GM23338 (cell line): ENCODE measurements at regions not wholly inside any gene's neighbourhood (a gene's known extent, or its start where the extent isn't known, plus 50 kb on each side); places are given as distances from the start of the nearest gene placed in this dataset.

Experiments
- ATAC-seq: fragments of 200-7000 bp; cut with Tn5 transposase; 3 replicates; pipeline ENCODE4 v1.9.1; 2020
- DNase-seq: peaks from one replicate; pipeline ENCODE4 v3.0.0-alpha.2; 2015; ENCODE audit warnings: low spot score
- H2AFZ ChIP-seq: fragments of 200-600 bp; sonication (generic); 2 replicates; pipeline ENCODE4 v1.8.0; 2016; ENCODE audit warnings: antibody characterized with exemption, mild to moderate bottlenecking, moderate library complexity
- H3F3A ChIP-seq: fragments of 200-600 bp; sonication (generic); replicated peaks from 2 replicates; pipeline ENCODE4 v1.8.0; 2017; ENCODE audit warnings: antibody characterized with exemption, mixed run types, low read depth
- H3K27ac ChIP-seq: fragments of 200-600 bp; sonication (generic); 2 replicates; pipeline ENCODE4 v1.6.1; 2016; ENCODE audit warnings: low read depth
- H3K27me3 ChIP-seq: fragments of 200-600 bp; sonication (generic); 2 replicates; pipeline ENCODE4 v1.8.0; 2016; ENCODE audit warnings: mild to moderate bottlenecking, mixed run types, moderate library complexity; ENCODE audit not compliant: insufficient read depth
- H3K36me3 ChIP-seq: fragments of 200-600 bp; sonication (generic); 2 replicates; pipeline ENCODE4 v1.8.0; 2016; ENCODE audit warnings: mild to moderate bottlenecking; ENCODE audit not compliant: insufficient read depth
- H3K4me1 ChIP-seq: fragments of 200-600 bp; sonication (generic); 2 replicates; pipeline ENCODE4 v1.8.0; 2016; ENCODE audit warnings: mild to moderate bottlenecking, moderate library complexity; ENCODE audit not compliant: insufficient read depth
- H3K4me2 ChIP-seq: fragments of 200-600 bp; sonication (generic); 2 replicates; pipeline ENCODE4 v1.7.1; 2017; ENCODE audit warnings: mixed run types
- H3K4me3 ChIP-seq: fragments of 200-600 bp; sonication (generic); 2 replicates; pipeline ENCODE4 v1.6.1; 2016; ENCODE audit warnings: mixed run types
- H3K79me2 ChIP-seq: fragments of 200-600 bp; sonication (generic); replicated peaks from 2 replicates; pipeline ENCODE4 v1.8.0; 2017; ENCODE audit warnings: mild to moderate bottlenecking; ENCODE audit not compliant: insufficient read depth
- H3K9me2 ChIP-seq: fragments of 200-600 bp; sonication (generic); 2 replicates; pipeline ENCODE4 v1.8.0; 2017; ENCODE audit not compliant: insufficient read depth
- H4K20me1 ChIP-seq: fragments of 200-600 bp; sonication (generic); replicated peaks from 2 replicates; pipeline ENCODE4 v1.8.0; 2017; ENCODE audit warnings: mild to moderate bottlenecking; ENCODE audit not compliant: insufficient read depth
- H3K27ac Mint-ChIP-seq: 2 replicates; pipeline ENCODE4 v1.8.0; 2020; ENCODE audit warnings: inconsistent platforms, mild to moderate bottlenecking, moderate library complexity, mixed read lengths
- H3K27me3 Mint-ChIP-seq: 3 replicates; pipeline ENCODE4 v1.8.0; 2022; ENCODE audit warnings: low read depth, mild to moderate bottlenecking, moderate library complexity, mixed read lengths, inconsistent platforms; ENCODE audit not compliant: insufficient read depth, poor library complexity
- H3K36me3 Mint-ChIP-seq: 3 replicates; pipeline ENCODE4 v1.8.0; 2021; ENCODE audit warnings: low read depth, mild to moderate bottlenecking, inconsistent platforms, moderate library complexity, mixed read lengths
- H3K4me1 Mint-ChIP-seq: 3 replicates; pipeline ENCODE4 v1.8.0; 2020; ENCODE audit warnings: mild to moderate bottlenecking, inconsistent platforms, mixed read lengths
- H3K4me3 Mint-ChIP-seq: 3 replicates; pipeline ENCODE4 v1.8.0; 2021; ENCODE audit warnings: moderate library complexity, mild to moderate bottlenecking, inconsistent platforms, mixed read lengths
- H3K9me3 Mint-ChIP-seq: 3 replicates; pipeline ENCODE4 v1.8.0; 2020; ENCODE audit warnings: moderate library complexity, mild to moderate bottlenecking, inconsistent platforms, mixed read lengths
- CREB1 ChIP-seq: fragments of 250-450 bp; sonication (Bioruptor Pico); IDR thresholded peaks from 2 replicates; pipeline ENCODE4 v1.5.0; 2020; ENCODE audit warnings: low read depth, mild to moderate bottlenecking, moderate library complexity
- EZH2 ChIP-seq: fragments of 200-600 bp; sonication (generic); IDR thresholded peaks from one replicate; pipeline ENCODE4 v1.8.0; 2017; ENCODE audit warnings: antibody characterized with exemption, mild to moderate bottlenecking, low read depth; ENCODE audit not compliant: unreplicated experiment
- EZH2phosphoT487 ChIP-seq: fragments of 200-600 bp; sonication (generic); IDR thresholded peaks from one replicate; pipeline ENCODE4 v1.8.1; 2018; ENCODE audit warnings: antibody characterized with exemption; ENCODE audit not compliant: unreplicated experiment
- JUNB ChIP-seq: IDR thresholded peaks from one replicate; pipeline ENCODE4 v1.6.1; 2016; ENCODE audit warnings: antibody characterized with exemption; ENCODE audit not compliant: unreplicated experiment
- NANOG ChIP-seq: IDR thresholded peaks from 2 replicates; pipeline ENCODE4 v1.6.1; 2016; ENCODE audit warnings: antibody characterized with exemption, borderline replicate concordance
- ZNF331 ChIP-seq: fragments of 250-450 bp; sonication (Bioruptor Pico); IDR thresholded peaks from 2 replicates; pipeline ENCODE4 v1.5.0; 2020; ENCODE audit warnings: low read depth, mild to moderate bottlenecking, moderate library complexity
- TF ChIP-seq, protein P1 (sequence below), 2 experiments: fragments of 200-600 bp in 1 of 2; sonication (generic) in 1 of 2; conservative IDR thresholded peaks; 2 replicates each; pipeline versions ENCODE4 v1.5.1 to v1.6.1; 2016 to 2017; ENCODE audit warnings: antibody characterized with exemption in 2 of 2, low read depth in 2 of 2, mild to moderate bottlenecking in 2 of 2, moderate library complexity in 1 of 2
- TF ChIP-seq, protein P2 (sequence below): IDR thresholded peaks from one replicate; pipeline ENCODE4 v1.6.1; 2018; ENCODE audit warnings: antibody characterized with exemption; ENCODE audit not compliant: unreplicated experiment
- TF ChIP-seq, protein P3 (sequence below): IDR thresholded peaks from 2 replicates; pipeline ENCODE4 v1.6.1; 2016; ENCODE audit warnings: antibody characterized with exemption
- TF ChIP-seq, protein P4 (sequence below): fragments of 250-450 bp; sonication (Bioruptor Pico); IDR thresholded peaks from 2 replicates; pipeline ENCODE4 v1.5.0; 2020; ENCODE audit warnings: mild to moderate bottlenecking, moderate library complexity

DNA sequence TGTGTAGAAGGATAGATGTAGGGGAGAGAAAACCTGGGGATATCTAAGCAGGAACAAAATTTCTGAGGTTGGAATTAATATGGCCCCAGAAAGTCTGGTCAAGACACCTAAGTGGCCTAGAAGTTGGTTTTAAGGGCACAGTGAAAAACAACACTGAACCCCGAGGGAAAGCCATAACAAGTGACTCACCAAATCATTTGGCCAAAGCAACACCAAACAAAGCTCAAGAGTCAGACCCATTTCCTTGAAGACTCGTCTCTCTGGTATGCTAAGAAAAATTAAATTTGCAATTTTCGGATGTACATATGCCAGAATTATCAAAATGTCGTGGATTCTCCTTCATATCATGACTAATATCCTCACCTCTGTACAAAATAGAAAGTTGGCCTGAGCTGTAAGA lies 162.9 kb downstream of the SMIM20 start:
- no peak for ATAC-seq
- H3K4me3 Mint-ChIP-seq = no peak overlapping the region

More for the DNA sequence above, 162.9 kb downstream of the SMIM20 start:
- no peak overlapping the region for H3K27ac ChIP-seq
- H3F3A ChIP-seq = no peaks in the 10 kb centered on the region
- peaks cover 5% of the 10 kb centered on the region; the same call in 2 of the 3 replicates for H3K4me1 Mint-ChIP-seq
- H3K27ac Mint-ChIP-seq = no peak overlapping the region
- DNase-seq = no peak
- no peaks in the 10 kb centered on the region for H3K36me3 ChIP-seq
- no peak overlapping the region for H3K4me2 ChIP-seq
- no peak overlapping the region for H2AFZ ChIP-seq
- TF ChIP-seq ZNF331 (CRISPR knock-in tag) (no peak), EZH2phosphoT487 (no peak), NANOG (no peak), EZH2 (no peak), JUNB (no peak), CREB1 (no peak)
- TF ChIP-seq, protein P1, sequence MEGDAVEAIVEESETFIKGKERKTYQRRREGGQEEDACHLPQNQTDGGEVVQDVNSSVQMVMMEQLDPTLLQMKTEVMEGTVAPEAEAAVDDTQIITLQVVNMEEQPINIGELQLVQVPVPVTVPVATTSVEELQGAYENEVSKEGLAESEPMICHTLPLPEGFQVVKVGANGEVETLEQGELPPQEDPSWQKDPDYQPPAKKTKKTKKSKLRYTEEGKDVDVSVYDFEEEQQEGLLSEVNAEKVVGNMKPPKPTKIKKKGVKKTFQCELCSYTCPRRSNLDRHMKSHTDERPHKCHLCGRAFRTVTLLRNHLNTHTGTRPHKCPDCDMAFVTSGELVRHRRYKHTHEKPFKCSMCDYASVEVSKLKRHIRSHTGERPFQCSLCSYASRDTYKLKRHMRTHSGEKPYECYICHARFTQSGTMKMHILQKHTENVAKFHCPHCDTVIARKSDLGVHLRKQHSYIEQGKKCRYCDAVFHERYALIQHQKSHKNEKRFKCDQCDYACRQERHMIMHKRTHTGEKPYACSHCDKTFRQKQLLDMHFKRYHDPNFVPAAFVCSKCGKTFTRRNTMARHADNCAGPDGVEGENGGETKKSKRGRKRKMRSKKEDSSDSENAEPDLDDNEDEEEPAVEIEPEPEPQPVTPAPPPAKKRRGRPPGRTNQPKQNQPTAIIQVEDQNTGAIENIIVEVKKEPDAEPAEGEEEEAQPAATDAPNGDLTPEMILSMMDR (conservative IDR thresholded peaks at IDR 0.05; ENCODE audit: low read depth in 2 of 2) = no peak
- TF ChIP-seq, protein P2, sequence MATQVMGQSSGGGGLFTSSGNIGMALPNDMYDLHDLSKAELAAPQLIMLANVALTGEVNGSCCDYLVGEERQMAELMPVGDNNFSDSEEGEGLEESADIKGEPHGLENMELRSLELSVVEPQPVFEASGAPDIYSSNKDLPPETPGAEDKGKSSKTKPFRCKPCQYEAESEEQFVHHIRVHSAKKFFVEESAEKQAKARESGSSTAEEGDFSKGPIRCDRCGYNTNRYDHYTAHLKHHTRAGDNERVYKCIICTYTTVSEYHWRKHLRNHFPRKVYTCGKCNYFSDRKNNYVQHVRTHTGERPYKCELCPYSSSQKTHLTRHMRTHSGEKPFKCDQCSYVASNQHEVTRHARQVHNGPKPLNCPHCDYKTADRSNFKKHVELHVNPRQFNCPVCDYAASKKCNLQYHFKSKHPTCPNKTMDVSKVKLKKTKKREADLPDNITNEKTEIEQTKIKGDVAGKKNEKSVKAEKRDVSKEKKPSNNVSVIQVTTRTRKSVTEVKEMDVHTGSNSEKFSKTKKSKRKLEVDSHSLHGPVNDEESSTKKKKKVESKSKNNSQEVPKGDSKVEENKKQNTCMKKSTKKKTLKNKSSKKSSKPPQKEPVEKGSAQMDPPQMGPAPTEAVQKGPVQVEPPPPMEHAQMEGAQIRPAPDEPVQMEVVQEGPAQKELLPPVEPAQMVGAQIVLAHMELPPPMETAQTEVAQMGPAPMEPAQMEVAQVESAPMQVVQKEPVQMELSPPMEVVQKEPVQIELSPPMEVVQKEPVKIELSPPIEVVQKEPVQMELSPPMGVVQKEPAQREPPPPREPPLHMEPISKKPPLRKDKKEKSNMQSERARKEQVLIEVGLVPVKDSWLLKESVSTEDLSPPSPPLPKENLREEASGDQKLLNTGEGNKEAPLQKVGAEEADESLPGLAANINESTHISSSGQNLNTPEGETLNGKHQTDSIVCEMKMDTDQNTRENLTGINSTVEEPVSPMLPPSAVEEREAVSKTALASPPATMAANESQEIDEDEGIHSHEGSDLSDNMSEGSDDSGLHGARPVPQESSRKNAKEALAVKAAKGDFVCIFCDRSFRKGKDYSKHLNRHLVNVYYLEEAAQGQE = no peak
- TF ChIP-seq, protein P3, sequence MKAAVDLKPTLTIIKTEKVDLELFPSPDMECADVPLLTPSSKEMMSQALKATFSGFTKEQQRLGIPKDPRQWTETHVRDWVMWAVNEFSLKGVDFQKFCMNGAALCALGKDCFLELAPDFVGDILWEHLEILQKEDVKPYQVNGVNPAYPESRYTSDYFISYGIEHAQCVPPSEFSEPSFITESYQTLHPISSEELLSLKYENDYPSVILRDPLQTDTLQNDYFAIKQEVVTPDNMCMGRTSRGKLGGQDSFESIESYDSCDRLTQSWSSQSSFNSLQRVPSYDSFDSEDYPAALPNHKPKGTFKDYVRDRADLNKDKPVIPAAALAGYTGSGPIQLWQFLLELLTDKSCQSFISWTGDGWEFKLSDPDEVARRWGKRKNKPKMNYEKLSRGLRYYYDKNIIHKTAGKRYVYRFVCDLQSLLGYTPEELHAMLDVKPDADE = no peak
- TF ChIP-seq, protein P4, sequence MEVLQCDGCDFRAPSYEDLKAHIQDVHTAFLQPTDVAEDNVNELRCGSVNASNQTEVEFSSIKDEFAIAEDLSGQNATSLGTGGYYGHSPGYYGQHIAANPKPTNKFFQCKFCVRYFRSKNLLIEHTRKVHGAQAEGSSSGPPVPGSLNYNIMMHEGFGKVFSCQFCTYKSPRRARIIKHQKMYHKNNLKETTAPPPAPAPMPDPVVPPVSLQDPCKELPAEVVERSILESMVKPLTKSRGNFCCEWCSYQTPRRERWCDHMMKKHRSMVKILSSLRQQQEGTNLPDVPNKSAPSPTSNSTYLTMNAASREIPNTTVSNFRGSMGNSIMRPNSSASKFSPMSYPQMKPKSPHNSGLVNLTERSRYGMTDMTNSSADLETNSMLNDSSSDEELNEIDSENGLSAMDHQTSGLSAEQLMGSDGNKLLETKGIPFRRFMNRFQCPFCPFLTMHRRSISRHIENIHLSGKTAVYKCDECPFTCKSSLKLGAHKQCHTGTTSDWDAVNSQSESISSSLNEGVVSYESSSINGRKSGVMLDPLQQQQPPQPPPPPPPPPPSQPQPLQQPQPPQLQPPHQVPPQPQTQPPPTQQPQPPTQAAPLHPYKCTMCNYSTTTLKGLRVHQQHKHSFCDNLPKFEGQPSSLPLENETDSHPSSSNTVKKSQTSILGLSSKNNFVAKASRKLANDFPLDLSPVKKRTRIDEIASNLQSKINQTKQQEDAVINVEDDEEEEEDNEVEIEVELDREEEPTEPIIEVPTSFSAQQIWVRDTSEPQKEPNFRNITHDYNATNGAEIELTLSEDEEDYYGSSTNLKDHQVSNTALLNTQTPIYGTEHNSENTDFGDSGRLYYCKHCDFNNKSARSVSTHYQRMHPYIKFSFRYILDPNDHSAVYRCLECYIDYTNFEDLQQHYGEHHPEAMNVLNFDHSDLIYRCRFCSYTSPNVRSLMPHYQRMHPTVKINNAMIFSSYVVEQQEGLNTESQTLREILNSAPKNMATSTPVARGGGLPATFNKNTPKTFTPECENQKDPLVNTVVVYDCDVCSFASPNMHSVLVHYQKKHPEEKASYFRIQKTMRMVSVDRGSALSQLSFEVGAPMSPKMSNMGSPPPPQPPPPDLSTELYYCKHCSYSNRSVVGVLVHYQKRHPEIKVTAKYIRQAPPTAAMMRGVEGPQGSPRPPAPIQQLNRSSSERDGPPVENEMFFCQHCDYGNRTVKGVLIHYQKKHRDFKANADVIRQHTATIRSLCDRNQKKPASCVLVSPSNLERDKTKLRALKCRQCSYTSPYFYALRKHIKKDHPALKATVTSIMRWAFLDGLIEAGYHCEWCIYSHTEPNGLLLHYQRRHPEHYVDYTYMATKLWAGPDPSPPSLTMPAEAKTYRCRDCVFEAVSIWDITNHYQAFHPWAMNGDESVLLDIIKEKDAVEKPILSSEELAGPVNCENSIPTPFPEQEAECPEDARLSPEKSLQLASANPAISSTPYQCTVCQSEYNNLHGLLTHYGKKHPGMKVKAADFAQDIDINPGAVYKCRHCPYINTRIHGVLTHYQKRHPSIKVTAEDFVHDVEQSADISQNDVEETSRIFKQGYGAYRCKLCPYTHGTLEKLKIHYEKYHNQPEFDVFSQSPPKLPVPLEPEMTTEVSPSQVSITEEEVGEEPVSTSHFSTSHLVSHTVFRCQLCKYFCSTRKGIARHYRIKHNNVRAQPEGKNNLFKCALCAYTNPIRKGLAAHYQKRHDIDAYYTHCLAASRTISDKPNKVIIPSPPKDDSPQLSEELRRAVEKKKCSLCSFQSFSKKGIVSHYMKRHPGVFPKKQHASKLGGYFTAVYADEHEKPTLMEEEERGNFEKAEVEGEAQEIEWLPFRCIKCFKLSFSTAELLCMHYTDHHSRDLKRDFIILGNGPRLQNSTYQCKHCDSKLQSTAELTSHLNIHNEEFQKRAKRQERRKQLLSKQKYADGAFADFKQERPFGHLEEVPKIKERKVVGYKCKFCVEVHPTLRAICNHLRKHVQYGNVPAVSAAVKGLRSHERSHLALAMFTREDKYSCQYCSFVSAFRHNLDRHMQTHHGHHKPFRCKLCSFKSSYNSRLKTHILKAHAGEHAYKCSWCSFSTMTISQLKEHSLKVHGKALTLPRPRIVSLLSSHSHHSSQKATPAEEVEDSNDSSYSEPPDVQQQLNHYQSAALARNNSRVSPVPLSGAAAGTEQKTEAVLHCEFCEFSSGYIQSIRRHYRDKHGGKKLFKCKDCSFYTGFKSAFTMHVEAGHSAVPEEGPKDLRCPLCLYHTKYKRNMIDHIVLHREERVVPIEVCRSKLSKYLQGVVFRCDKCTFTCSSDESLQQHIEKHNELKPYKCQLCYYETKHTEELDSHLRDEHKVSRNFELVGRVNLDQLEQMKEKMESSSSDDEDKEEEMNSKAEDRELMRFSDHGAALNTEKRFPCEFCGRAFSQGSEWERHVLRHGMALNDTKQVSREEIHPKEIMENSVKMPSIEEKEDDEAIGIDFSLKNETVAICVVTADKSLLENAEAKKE (CRISPR knock-in tag) = no peak
- no peaks in the 10 kb centered on the region for H3K27me3 ChIP-seq
- H3K4me3 ChIP-seq = no peak overlapping the region
- no peaks in the 10 kb centered on the region for H3K79me2 ChIP-seq
- 0 out of 2 replicates have a peak, but pooled peaks cover 6% of the 10 kb centered on the region for H3K9me2 ChIP-seq
- no peaks in the 10 kb centered on the region; the same call in 2 of the 3 replicates for H3K36me3 Mint-ChIP-seq
- H3K27me3 Mint-ChIP-seq = no peaks in the 10 kb centered on the region
- peaks cover 9% of the 10 kb centered on the region; the same call in 1 of the 3 replicates for H3K9me3 Mint-ChIP-seq
- H3K4me1 ChIP-seq = no peaks in the 10 kb centered on the region
- H4K20me1 ChIP-seq = no peaks in the 10 kb centered on the region
